CD14-positive monocyte (primary cell): ENCODE measurements at regions not wholly inside any gene's neighbourhood (a gene's known extent, or its start where the extent isn't known, plus 50 kb on each side); places are given as distances from the start of the nearest gene placed in this dataset. TPM values are rescaled to one million over a fixed set of nuclear protein-coding genes. Genes with fewer than 3 reads are reported as not detected.

Experiments used
- small RNA-seq: library from RNA; depleted of rRNA; stranded (forward); fragments of <200 nt; gene quantifications from one replicate; pipeline ENCODE3, GENCODE V24; 2012; ENCODE audit warnings: low read depth; ENCODE audit not compliant: insufficient read length

Small RNA genes in the stretch of these regions (small RNA-seq; reads per million reads assigned to genes)
- not detected for gene AC018645.1
- not detected for gene MIR550A2
- not detected for gene RF00322
